ENCODE measurements at regions not wholly inside any gene's neighbourhood (a gene's known extent, or its start where the extent isn't known, plus 50 kb on each side); places are given as distances from the start of the nearest gene placed in this dataset.
A peak's percentile ranks its signal among the peaks of the same experiment; 100 is the strongest.

DNA sequence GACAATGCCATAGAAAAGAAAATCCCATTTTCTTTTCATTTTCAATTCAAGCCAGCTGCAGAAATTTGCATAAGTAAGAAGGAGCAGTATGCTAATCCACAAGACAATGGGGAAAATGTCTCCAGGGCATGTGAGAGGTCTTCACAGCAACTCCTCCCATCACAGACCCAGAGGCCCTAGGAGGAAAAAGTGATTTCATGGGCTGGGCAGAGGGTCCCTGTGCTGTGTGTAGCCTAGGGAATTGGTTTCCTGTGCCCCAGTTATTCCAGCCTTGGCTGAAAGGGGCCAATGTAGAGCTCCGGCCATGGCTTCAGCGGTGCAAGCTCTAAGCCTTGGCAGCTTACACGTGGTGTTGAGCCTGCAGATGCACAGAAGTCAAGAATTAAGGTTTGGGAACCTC is 211.4 kb downstream of the CCDC59 start:
- H3K9me3 ChIP-seq = no peaks in the 10 kb centered on the region
- intact Hi-C loops (cut with DNase I) = no loop called here
- H3K4me3 ChIP-seq = no peak overlapping the region
- H3K36me3 ChIP-seq = no peaks in the 10 kb centered on the region
- H3K4me1 ChIP-seq = no peaks in the 10 kb centered on the region
- WGBS, 2 donors = no CpG with 5 or more reads among the region's 3 CpGs
- H3K27ac ChIP-seq = no peak overlapping the region
- no peak for DNase-seq
- TF ChIP-seq CTCF (IDR thresholded peaks at IDR 0.05) (no peak), POLR2A (IDR thresholded peaks at IDR 0.05) (no peak)
- H3K27me3 ChIP-seq = no peaks in the 10 kb centered on the region

DNA sequence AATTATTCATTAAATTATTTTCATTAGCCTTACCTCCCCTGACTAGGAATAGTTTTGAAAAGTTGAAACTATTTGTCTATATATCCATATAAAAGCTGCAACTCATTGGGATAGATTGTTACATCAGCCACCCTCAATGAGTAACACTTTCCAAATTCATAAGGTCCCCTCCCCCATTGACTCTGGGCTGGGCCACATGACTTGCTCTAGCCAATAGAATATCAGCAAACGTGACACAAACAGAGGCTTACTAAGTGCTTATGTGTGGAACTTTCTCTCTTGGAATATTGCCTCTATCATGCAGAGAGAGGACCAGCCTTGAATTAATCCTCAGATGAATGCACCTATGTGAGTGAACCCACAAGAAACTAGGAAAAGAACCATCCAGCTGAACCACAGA is 213.7 kb downstream of the CCDC59 start:
- H3K27me3 ChIP-seq = no peaks in the 10 kb centered on the region
- intact Hi-C loops (cut with DNase I) = no loop called here
- H3K4me3 ChIP-seq = no peak overlapping the region
- DNase-seq = no peak
- H3K36me3 ChIP-seq = no peaks in the 10 kb centered on the region
- H3K9me3 ChIP-seq = no peaks in the 10 kb centered on the region
- no peak overlapping the region for H3K27ac ChIP-seq
- 31 to 43% methylated on average over 1 of the region's 1 CpG for WGBS, 2 donors
- H3K4me1 ChIP-seq = no peaks in the 10 kb centered on the region
- TF ChIP-seq POLR2A (IDR thresholded peaks at IDR 0.05) (no peak), CTCF (IDR thresholded peaks at IDR 0.05) (no peak)

- H3K4me1 ChIP-seq = no peaks in the 10 kb centered on the region
- 79 to 86% methylated on average over 3 of the region's 3 CpGs for WGBS, 2 donors
- H3K9me3 ChIP-seq = no peaks in the 10 kb centered on the region
- no peaks in the 10 kb centered on the region for H3K36me3 ChIP-seq
- H3K27ac ChIP-seq = no peak overlapping the region
- no peaks in the 10 kb centered on the region for H3K27me3 ChIP-seq
- H3K4me3 ChIP-seq = no peak overlapping the region
- TF ChIP-seq POLR2A (IDR thresholded peaks at IDR 0.05) (no peak), CTCF (IDR thresholded peaks at IDR 0.05) (no peak)
- intact Hi-C loops (cut with DNase I) = no loop called here
- DNase-seq = no peak
These were observed 225.8 kb downstream of the CCDC59 start for GRCh38 chr12:82132390-82132789.

DNA sequence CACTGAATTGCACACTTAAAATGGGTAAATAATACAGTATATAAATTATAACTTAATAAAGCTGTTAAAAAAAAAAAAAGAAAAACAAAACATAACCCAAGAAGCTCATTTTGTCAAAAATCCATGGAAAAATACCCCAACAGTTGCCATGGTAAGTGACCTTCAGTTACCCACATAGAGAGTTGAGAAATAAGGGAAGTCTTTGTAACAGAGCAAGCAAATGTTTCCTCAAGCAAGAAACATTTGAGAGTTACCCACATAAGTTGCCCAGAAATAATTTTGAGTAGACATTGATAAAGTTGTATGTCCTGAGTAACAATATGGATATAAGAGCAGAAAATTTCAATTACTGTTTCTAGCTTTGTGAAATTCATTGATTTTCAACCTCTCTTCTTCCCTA is 227.4 kb downstream of the CCDC59 start:
- Histone ChIP-seq H3K9me3 (no peaks in the 10 kb centered on the region), H3K4me1 (no peaks in the 10 kb centered on the region), H3K4me3 (no peak overlapping the region), H3K36me3 (no peaks in the 10 kb centered on the region), H3K27me3 (no peaks in the 10 kb centered on the region), H3K27ac (no peak overlapping the region)
- TF ChIP-seq POLR2A (IDR thresholded peaks at IDR 0.05) (no peak), CTCF (IDR thresholded peaks at IDR 0.05) (no peak)
- DNase-seq = no peak
- intact Hi-C loops (cut with DNase I) = no loop called here

DNA sequence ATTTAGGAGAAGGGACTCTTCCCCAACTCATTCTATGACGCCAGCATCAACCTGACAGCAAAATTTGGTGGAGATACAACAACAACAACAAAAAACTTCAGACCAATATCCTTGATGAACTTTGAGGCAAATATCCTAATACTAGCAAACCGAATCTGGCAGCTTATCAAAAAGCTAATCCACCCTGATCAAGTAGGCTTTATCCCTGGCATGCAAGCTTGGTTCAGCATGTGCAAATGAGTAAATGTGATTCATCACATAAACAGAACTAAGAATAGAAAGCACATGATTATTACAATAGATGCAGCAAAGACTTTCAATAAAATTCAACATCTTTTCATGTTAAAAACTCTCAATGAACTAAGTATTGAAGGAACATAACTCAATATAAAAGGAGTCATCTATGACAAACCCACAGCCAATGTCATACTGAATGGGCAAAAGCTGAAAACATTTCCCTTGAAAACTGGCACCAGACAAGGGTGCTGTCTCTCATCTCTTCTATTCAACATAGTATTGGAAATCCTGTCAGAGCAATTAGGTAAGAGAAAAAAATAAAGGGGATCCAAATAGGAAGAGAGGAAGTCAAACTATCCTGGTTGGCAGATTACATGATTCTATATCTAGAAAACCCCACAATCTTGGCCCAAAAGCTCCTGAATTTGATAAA is 233.3 kb downstream of the CCDC59 start:
- H3K27ac ChIP-seq = peak overlapping the region in 3 of 4 donors; percentile 5 to 62 (median 11)
- no peak for TF ChIP-seq POLR2A (IDR thresholded peaks at IDR 0.05)
- no peak for TF ChIP-seq CTCF (IDR thresholded peaks at IDR 0.05)
- 8 to 16% methylated on average over 2 of the region's 2 CpGs for WGBS, 2 donors
- intact Hi-C loops (cut with DNase I) = no loop called here
- peaks cover 0 to 9% (median 0%) of the 10 kb centered on the region in 4 donors for H3K27me3 ChIP-seq
- H3K9me3 ChIP-seq = peaks cover 0 to 14% (median 0%) of the 10 kb centered on the region in 3 donors
- no peaks in the 10 kb centered on the region for H3K4me1 ChIP-seq
- H3K4me3 ChIP-seq = no peak overlapping the region
- DNase-seq = no peak
- no peaks in the 10 kb centered on the region for H3K36me3 ChIP-seq

All from esophagus squamous epithelium (tissue), 5 donors.